HepG2 (cell line): ENCODE measurements at regions not wholly inside any gene's neighbourhood (a gene's known extent, or its start where the extent isn't known, plus 50 kb on each side); places are given as distances from the start of the nearest gene placed in this dataset.

ENCODE experiments used
- ATAC-seq: fragments of 200-7000 bp; cut with Tn5 transposase; 3 replicates; pipeline ENCODE4 v1.9.1; 2020; ENCODE audit warnings: mild to moderate bottlenecking, moderate library complexity
- BruUV-seq: library from RNA; stranded (reverse); fragments of 400-500 nt; replicated peaks from 2 replicates; lab custom pipeline; 2021; lab: Mats Ljungman, UMichigan
- CTCF ChIA-PET: fragments of 300-600 bp; formaldehyde crosslinking; extraction: SDS; loops from one replicate; lab custom pipeline; 2021; ENCODE audit warnings: low total read pairs, inconsistent platforms, low intra/inter-chr PET ratio; lab: Yijun Ruan, JAX
- POLR2A ChIA-PET: fragments of 350-600 bp; sonication (Branson Sonifier 250); formaldehyde crosslinking; loops from one replicate; lab custom pipeline; 2020; ENCODE audit warnings: antibody characterized with exemption, inconsistent platforms; lab: Yijun Ruan, JAX
- DNase-seq: peaks from one replicate; pipeline ENCODE4 v3.0.0-alpha.2; 2015; ENCODE audit warnings: low spot score
- FAIRE-seq: peaks from 3 replicates; lab custom pipeline; 2011; peaks lifted over from hg19 to GRCh38; lab: Jason Lieb, UNC
- H2AFZ ChIP-seq: one replicate; pipeline ENCODE4 v1.6.1; 2011; ENCODE audit warnings: low read length, inconsistent platforms
- H3K27ac ChIP-seq: fragments of 300-600 bp; 3 replicates; pipeline ENCODE4 v1.8.0; 2011; ENCODE audit warnings: mixed run types, mild to moderate bottlenecking, mixed read lengths, low read length, inconsistent platforms; ENCODE audit not compliant: insufficient read depth; ENCODE audit errors: extremely low read length
- H3K27me3 ChIP-seq, 2 experiments: fragments of 200-600 bp in 1 of 2; 2 replicates in 1 of 2; 3 replicates in 1 of 2; pipeline versions ENCODE4 v1.6.0 to v1.8.0; 2011; ENCODE audit warnings: low read length in 2 of 2, mild to moderate bottlenecking in 2 of 2, moderate library complexity in 2 of 2, inconsistent platforms in 1 of 2; ENCODE audit not compliant: insufficient read depth in 2 of 2, control insufficient read depth in 1 of 2
- H3K36me3 ChIP-seq, 2 experiments: fragments of 200-600 bp in 1 of 2; replicated peaks in 1 of 2; 2 replicates in 1 of 2; 3 replicates in 1 of 2; pipeline versions ENCODE4 v1.5.1 to v1.8.0; 2011; ENCODE audit warnings: low read length in 2 of 2, inconsistent platforms in 1 of 2; ENCODE audit not compliant: insufficient read depth in 2 of 2, control insufficient read depth in 1 of 2
- H3K4me1 ChIP-seq: 2 replicates; pipeline ENCODE4 v1.5.1; 2012; ENCODE audit warnings: low read length, inconsistent platforms; ENCODE audit not compliant: insufficient read depth
- H3K4me2 ChIP-seq: 2 replicates; pipeline ENCODE4 v1.6.0; 2011; ENCODE audit warnings: low read depth, low read length, inconsistent platforms
- H3K4me3 ChIP-seq, 3 experiments: fragments of 200-600 bp in 1 of 3; sonication (generic), shearing (Covaris generic) in 1 of 3; replicated peaks in 1 of 3; 2 replicates each; pipeline ENCODE4 v1.5.1; 2011 to 2016; ENCODE audit warnings: low read length in 3 of 3, inconsistent platforms in 2 of 3, low read depth in 2 of 3, mild to moderate bottlenecking in 2 of 3, control low read depth in 1 of 3, mixed read lengths in 1 of 3; ENCODE audit not compliant: insufficient read depth in 1 of 3
- H3K79me2 ChIP-seq: one replicate; pipeline ENCODE4 v1.6.1; 2011; ENCODE audit warnings: low read length, inconsistent platforms; ENCODE audit not compliant: insufficient read depth
- H3K9ac ChIP-seq: 2 replicates; pipeline ENCODE4 v1.6.0; 2011; ENCODE audit warnings: mild to moderate bottlenecking, low read depth, low read length, inconsistent platforms; ENCODE audit not compliant: insufficient read depth
- H3K9me3 ChIP-seq: 2 replicates; pipeline ENCODE4 v1.5.1; 2012; ENCODE audit warnings: mild to moderate bottlenecking, low read length
- H4K20me1 ChIP-seq: 2 replicates; pipeline ENCODE4 v1.6.0; 2011; ENCODE audit warnings: inconsistent platforms, mild to moderate bottlenecking, low read length, moderate library complexity; ENCODE audit not compliant: insufficient read depth
- AFF4 ChIP-seq: sonication (generic); formaldehyde crosslinking; IDR thresholded peaks from 2 replicates; pipeline ENCODE4 v1.4.0; 2020; ENCODE audit warnings: missing genetic modification reagents
- BCLAF1 ChIP-seq: fragments of 450-650 bp; IDR thresholded peaks from 2 replicates; pipeline ENCODE4 v1.6.1; 2017; ENCODE audit warnings: mild to moderate bottlenecking
- CBFB ChIP-seq: sonication (generic); formaldehyde crosslinking; IDR thresholded peaks from 2 replicates; pipeline ENCODE4 v1.4.0; 2020; ENCODE audit warnings: missing genetic modification reagents
- ELF1 ChIP-seq: sonication (generic); formaldehyde crosslinking; IDR thresholded peaks from 2 replicates; pipeline ENCODE4 v1.4.0; 2020; ENCODE audit warnings: missing genetic modification reagents
- GTF2F1 ChIP-seq: fragments of 150-350 bp; IDR thresholded peaks from 2 replicates; pipeline ENCODE4 v1.6.1; 2014; ENCODE audit warnings: low read length
- NCOR1 ChIP-seq: fragments of 200-600 bp; sonication (generic); IDR thresholded peaks from 2 replicates; pipeline ENCODE4 v1.7.0; 2017; ENCODE audit warnings: antibody characterized with exemption, low read length, borderline replicate concordance
- TBX3 ChIP-seq: fragments of 450-650 bp; IDR thresholded peaks from 2 replicates; pipeline ENCODE4 v1.6.1; 2017; ENCODE audit warnings: antibody characterized with exemption, mild to moderate bottlenecking, inconsistent platforms, borderline replicate concordance
- ZGPAT ChIP-seq: IDR thresholded peaks from 2 replicates; pipeline ENCODE4 v1.6.1; 2016; ENCODE audit warnings: mild to moderate bottlenecking
- ZNF24 ChIP-seq: fragments of 450-650 bp; IDR thresholded peaks from 2 replicates; pipeline ENCODE4 v1.6.1; 2017; ENCODE audit warnings: antibody characterized with exemption, mild to moderate bottlenecking
- ZNF451 ChIP-seq: sonication (generic); formaldehyde crosslinking; IDR thresholded peaks from 2 replicates; pipeline ENCODE4 v1.5.0; 2020; ENCODE audit warnings: mild to moderate bottlenecking, missing genetic modification reagents
- WGBS: methylation state at CpG from one replicate; pipeline ENCODE4 v1.1.6; 2017; ENCODE audit warnings: low lambda C conversion rate; 5-methylcytosine and 5-hydroxymethylcytosine counted together
- in situ Hi-C: cut with HindIII; loops from 2 replicates; pipeline ENCODE4 v1.10.0; 2017; ENCODE audit warnings: low pct_unique_long_range_greater_than_20kb; ENCODE audit not compliant: extremely low pct_ligation_motif_present
- intact Hi-C: fragments of 100-400 bp; cut with micrococcal nuclease; formaldehyde crosslinking; loops from one replicate; pipeline ENCODE4 v1.10.0; 2022; ENCODE audit not compliant: unreplicated experiment
- TF ChIP-seq, protein P1 (sequence below): sonication (generic); formaldehyde crosslinking; IDR thresholded peaks from 2 replicates; pipeline ENCODE4 v1.5.0; 2020; ENCODE audit warnings: missing genetic modification reagents
- TF ChIP-seq, protein P2 (sequence below): sonication (generic); formaldehyde crosslinking; IDR thresholded peaks from 2 replicates; pipeline ENCODE4 v1.4.0; 2020; ENCODE audit warnings: missing genetic modification reagents, borderline replicate concordance

DNA sequence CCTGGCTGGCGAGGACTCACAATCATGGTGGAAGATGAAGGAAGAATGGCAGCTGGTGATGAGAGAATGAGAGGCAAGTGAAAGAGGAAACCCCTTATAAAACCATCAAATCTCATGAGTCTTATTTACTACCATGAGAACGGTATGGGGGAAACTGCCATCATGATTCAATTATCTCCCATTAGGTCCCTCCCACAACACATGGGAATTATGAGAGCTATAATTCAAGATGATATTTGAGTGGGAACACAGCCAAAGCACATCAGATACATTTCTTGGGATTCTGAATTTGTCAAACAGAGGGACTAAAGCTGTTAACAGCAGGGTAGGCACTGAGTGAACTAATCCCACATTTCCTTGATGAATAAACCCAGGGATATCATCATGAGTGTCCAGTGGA lies 116.2 kb upstream of the PLCB4 start:
- Histone ChIP-seq H3K4me1 (no peaks in the 10 kb centered on the region), H2AFZ (no peak overlapping the region), H3K9ac (no peak overlapping the region), H3K4me2 (no peak overlapping the region), H3K27ac (no peak overlapping the region), H3K4me3 (no peak overlapping the region), H3K36me3 (no peaks in the 10 kb centered on the region), H3K79me2 (no peaks in the 10 kb centered on the region), H3K9me3 (no peaks in the 10 kb centered on the region), H4K20me1 (no peaks in the 10 kb centered on the region), H3K27me3 (peaks cover 0 to under 1% of the 10 kb centered on the region in 2 experiments; a peak in 1 of 5 replicates)
- DNase-seq, result no peak
- intact Hi-C loops (no loop called here), in situ Hi-C loops (no loop called here)
- no peak for ATAC-seq
- no peak for FAIRE-seq
- CTCF ChIA-PET, result no interaction called here
- no TSS peak for BruUV-seq
- POLR2A ChIA-PET, result no interaction called here
- WGBS, result 16% methylated on average over 2 of the region's 2 CpGs
- TF ChIP-seq TBX3 (no peak), GTF2F1 (no peak), BCLAF1 (no peak), ZNF24 (no peak), ELF1 (no peak), ZGPAT (CRISPR knock-in tag) (no peak), ZNF451 (no peak), NCOR1 (no peak), CBFB (CRISPR knock-in tag) (no peak), AFF4 (no peak)
- TF ChIP-seq, protein P1, sequence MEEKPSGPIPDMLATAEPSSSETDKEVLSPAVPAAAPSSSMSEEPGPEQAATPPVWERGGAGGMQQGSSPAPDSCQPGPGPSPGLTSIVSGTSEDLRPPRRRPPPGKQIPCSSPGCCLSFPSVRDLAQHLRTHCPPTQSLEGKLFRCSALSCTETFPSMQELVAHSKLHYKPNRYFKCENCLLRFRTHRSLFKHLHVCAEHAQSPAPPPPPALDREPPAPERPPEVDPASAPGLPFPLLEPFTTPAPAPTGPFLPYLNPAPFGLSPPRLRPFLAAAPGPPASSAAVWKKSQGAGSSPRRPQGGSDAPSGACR (CRISPR knock-in tag), result no peak
- TF ChIP-seq, protein P2, sequence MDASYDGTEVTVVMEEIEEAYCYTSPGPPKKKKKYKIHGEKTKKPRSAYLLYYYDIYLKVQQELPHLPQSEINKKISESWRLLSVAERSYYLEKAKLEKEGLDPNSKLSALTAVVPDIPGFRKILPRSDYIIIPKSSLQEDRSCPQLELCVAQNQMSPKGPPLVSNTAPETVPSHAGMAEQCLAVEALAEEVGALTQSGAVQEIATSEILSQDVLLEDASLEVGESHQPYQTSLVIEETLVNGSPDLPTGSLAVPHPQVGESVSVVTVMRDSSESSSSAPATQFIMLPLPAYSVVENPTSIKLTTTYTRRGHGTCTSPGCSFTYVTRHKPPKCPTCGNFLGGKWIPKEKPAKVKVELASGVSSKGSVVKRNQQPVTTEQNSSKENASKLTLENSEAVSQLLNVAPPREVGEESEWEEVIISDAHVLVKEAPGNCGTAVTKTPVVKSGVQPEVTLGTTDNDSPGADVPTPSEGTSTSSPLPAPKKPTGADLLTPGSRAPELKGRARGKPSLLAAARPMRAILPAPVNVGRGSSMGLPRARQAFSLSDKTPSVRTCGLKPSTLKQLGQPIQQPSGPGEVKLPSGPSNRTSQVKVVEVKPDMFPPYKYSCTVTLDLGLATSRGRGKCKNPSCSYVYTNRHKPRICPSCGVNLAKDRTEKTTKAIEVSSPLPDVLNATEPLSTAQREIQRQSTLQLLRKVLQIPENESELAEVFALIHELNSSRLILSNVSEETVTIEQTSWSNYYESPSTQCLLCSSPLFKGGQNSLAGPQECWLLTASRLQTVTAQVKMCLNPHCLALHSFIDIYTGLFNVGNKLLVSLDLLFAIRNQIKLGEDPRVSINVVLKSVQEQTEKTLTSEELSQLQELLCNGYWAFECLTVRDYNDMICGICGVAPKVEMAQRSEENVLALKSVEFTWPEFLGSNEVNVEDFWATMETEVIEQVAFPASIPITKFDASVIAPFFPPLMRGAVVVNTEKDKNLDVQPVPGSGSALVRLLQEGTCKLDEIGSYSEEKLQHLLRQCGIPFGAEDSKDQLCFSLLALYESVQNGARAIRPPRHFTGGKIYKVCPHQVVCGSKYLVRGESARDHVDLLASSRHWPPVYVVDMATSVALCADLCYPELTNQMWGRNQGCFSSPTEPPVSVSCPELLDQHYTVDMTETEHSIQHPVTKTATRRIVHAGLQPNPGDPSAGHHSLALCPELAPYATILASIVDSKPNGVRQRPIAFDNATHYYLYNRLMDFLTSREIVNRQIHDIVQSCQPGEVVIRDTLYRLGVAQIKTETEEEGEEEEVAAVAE (CRISPR knock-in tag), result no peak
